Liver (tissue), 8 donors: ENCODE measurements at regions not wholly inside any gene's neighbourhood (a gene's known extent, or its start where the extent isn't known, plus 50 kb on each side); places are given as distances from the start of the nearest gene placed in this dataset.

Experiments used
- DNase-seq: peaks from one replicate; pipeline ENCODE4 v3.0.0-alpha.2; 2017; ENCODE audit warnings: low spot score
- H3K27ac ChIP-seq, 2 donors: one replicate each; pipeline ENCODE4 v1.7.0; 2013; ENCODE audit warnings: inconsistent platforms in 2 of 2, low read length in 2 of 2, control low read depth in 1 of 2, low read depth in 1 of 2, mild to moderate bottlenecking in 1 of 2
- H3K27me3 ChIP-seq, 4 donors: one replicate each; pipeline versions ENCODE4 v1.6.1 to v1.7.0; 2013; ENCODE audit warnings: low read length in 3 of 4, inconsistent platforms in 1 of 4, mild to moderate bottlenecking in 1 of 4, moderate library complexity in 1 of 4; ENCODE audit not compliant: control insufficient read depth in 4 of 4, insufficient read depth in 4 of 4
- H3K36me3 ChIP-seq, 4 donors: one replicate each; pipeline versions ENCODE4 v1.6.1 to v1.7.0; 2013; ENCODE audit warnings: low read length in 3 of 4, mild to moderate bottlenecking in 3 of 4, low read depth in 1 of 4, moderate library complexity in 1 of 4; ENCODE audit not compliant: control insufficient read depth in 4 of 4, insufficient read depth in 3 of 4
- H3K4me1 ChIP-seq, 4 donors: one replicate each; pipeline versions ENCODE4 v1.6.1 to v1.7.0; 2013; ENCODE audit warnings: low read length in 3 of 4, mild to moderate bottlenecking in 3 of 4, moderate library complexity in 1 of 4; ENCODE audit not compliant: control insufficient read depth in 4 of 4, insufficient read depth in 4 of 4
- H3K4me3 ChIP-seq, 3 donors: one replicate each; pipeline versions ENCODE4 v1.6.1 to v1.7.0; 2013; ENCODE audit warnings: low read length in 3 of 3, control low read depth in 1 of 3, low read depth in 1 of 3, mild to moderate bottlenecking in 1 of 3
- H3K9ac ChIP-seq, 2 donors: one replicate each; pipeline ENCODE4 v1.7.0; 2013; ENCODE audit warnings: low read length in 2 of 2, mild to moderate bottlenecking in 2 of 2, moderate library complexity in 2 of 2, control low read depth in 1 of 2, low read depth in 1 of 2
- H3K9me3 ChIP-seq, 4 donors: one replicate each; pipeline versions ENCODE4 v1.6.1 to v1.7.0; 2013; ENCODE audit warnings: low read length in 3 of 4; ENCODE audit not compliant: control insufficient read depth in 4 of 4
- ATF3 ChIP-seq: IDR thresholded peaks from 2 replicates; pipeline ENCODE4 v1.6.1; 2016; ENCODE audit warnings: antibody characterized with exemption
- CTCF ChIP-seq: fragments of 150-350 bp; IDR thresholded peaks from 2 replicates; pipeline ENCODE4 v1.5.1; 2017; ENCODE audit warnings: improper control_type of control experiment, low read depth, low read length; ENCODE audit not compliant: missing input control
- EGR1 ChIP-seq, 2 donors: IDR thresholded peaks; 2 replicates each; pipeline ENCODE4 v1.6.1; 2016 to 2018; ENCODE audit warnings: antibody characterized with exemption in 2 of 2, low read depth in 2 of 2
- FOXA1 ChIP-seq: IDR thresholded peaks from 2 replicates; pipeline ENCODE4 v1.6.1; 2016; ENCODE audit warnings: antibody characterized with exemption
- FOXA2 ChIP-seq: IDR thresholded peaks from 2 replicates; pipeline ENCODE4 v1.6.1; 2016; ENCODE audit warnings: antibody characterized with exemption
- GABPA ChIP-seq, 2 donors: IDR thresholded peaks in 1 of 2; conservative IDR thresholded peaks in 1 of 2; 2 replicates each; pipeline ENCODE4 v1.6.1; 2016; ENCODE audit warnings: antibody characterized with exemption in 2 of 2, mild to moderate bottlenecking in 1 of 2, moderate library complexity in 1 of 2
- HNF4A ChIP-seq, 2 donors: conservative IDR thresholded peaks; 2 replicates each; pipeline ENCODE4 v1.6.1; 2016; ENCODE audit warnings: antibody characterized with exemption in 2 of 2, mild to moderate bottlenecking in 2 of 2
- NR2F2 ChIP-seq: IDR thresholded peaks from 2 replicates; pipeline ENCODE4 v1.6.1; 2016; ENCODE audit warnings: antibody characterized with exemption
- RXRA ChIP-seq, 2 donors: IDR thresholded peaks; 2 replicates each; pipeline ENCODE4 v1.6.1; 2017 to 2018; ENCODE audit warnings: antibody characterized with exemption in 2 of 2, mild to moderate bottlenecking in 1 of 2
- SP1 ChIP-seq: IDR thresholded peaks from 2 replicates; pipeline ENCODE4 v1.6.1; 2018; ENCODE audit warnings: antibody characterized with exemption, mild to moderate bottlenecking
- TAF1 ChIP-seq: conservative IDR thresholded peaks from 2 replicates; pipeline ENCODE4 v1.6.1; 2016; ENCODE audit warnings: antibody characterized with exemption, mild to moderate bottlenecking
- YY1 ChIP-seq: IDR thresholded peaks from 2 replicates; pipeline ENCODE4 v1.6.1; 2016; ENCODE audit warnings: antibody characterized with exemption, mild to moderate bottlenecking
- ZBTB33 ChIP-seq: IDR thresholded peaks from 2 replicates; pipeline ENCODE4 v1.6.1; 2016; ENCODE audit warnings: antibody characterized with exemption
- WGBS: extraction: QIAGEN DNeasy Blood & Tissue Kit; methylation state at CpG from one replicate; pipeline ENCODE4 v1.1.7; 2013; 5-methylcytosine and 5-hydroxymethylcytosine counted together
- TF ChIP-seq, protein P1 (sequence below): IDR thresholded peaks from 2 replicates; pipeline ENCODE4 v1.6.1; 2016; ENCODE audit warnings: antibody characterized with exemption, mild to moderate bottlenecking
- donor health status: healthy.
- donor health status: healthy.
- donor health status: healthy.
- donor health status: healthy.
- donor health status: healthy.

DNA sequence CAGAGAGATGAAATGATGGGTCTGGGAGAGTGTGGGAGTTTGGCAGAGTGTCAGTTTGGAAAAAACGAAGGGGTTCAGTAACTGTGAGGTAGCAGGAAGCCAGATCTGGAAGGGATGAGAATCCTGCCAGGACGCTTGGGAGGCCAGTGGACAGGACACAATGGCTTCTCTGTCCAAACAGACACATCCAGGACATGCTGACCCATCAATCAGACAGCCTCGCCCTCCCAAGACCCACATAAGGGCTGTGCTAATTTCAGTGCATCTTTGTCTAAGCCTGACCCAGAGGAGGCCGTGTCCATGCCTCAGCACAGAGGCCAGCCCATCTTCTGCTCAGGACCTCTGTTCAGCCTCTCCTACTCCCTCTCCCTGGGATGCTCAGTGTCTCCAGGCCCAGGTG, 576.5 kb upstream of the B3GAT1 start:
- 74% methylated on average over 4 of the region's 4 CpGs for WGBS
- H3K4me3 ChIP-seq: no peak overlapping the region

DNA sequence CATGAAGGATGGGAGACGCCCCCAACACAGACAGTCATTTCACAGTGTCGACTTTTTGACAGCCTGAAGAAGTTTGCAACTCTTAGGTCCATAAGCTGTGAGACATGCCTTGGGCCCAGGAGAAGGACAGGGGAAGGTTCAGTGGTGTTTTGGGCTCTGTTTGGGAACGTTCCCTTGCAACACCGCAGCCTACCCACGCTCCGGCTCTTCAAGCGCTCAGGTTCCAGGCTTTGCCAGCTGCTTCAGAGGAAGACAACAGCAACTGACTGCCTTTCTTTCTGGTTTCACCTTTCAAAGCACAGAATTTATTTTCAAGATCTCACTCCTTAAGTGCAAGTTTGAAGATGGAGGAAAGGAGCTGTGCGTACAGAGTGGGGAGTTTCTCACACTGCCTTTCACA, 575.8 kb upstream of the B3GAT1 start:
- 84% methylated on average over 8 of the region's 8 CpGs for WGBS
- no peak overlapping the region for H3K4me3 ChIP-seq
- H3K9me3 ChIP-seq: no peaks in the 10 kb centered on the region
- peaks cover 0 to 3% (median 0%) of the 10 kb centered on the region in 4 donors for H3K27me3 ChIP-seq
- no peaks in the 10 kb centered on the region for H3K4me1 ChIP-seq
- no peak overlapping the region for H3K27ac ChIP-seq
- no peaks in the 10 kb centered on the region for H3K36me3 ChIP-seq
- no peak overlapping the region for H3K9ac ChIP-seq
- DNase-seq: no peak
- TF ChIP-seq HNF4A (conservative IDR thresholded peaks at IDR 0.05) (no peak), GABPA (IDR thresholded peaks at IDR 0.05 in 1 of 2, conservative IDR thresholded peaks at IDR 0.05 in 1 of 2) (no peak), NR2F2 (no peak), YY1 (no peak), FOXA1 (no peak), SP1 (no peak), ATF3 (no peak), EGR1 (IDR thresholded peaks at IDR 0.05; ENCODE audit: low read depth in 2 of 2) (no peak)
- TF ChIP-seq, protein P1, sequence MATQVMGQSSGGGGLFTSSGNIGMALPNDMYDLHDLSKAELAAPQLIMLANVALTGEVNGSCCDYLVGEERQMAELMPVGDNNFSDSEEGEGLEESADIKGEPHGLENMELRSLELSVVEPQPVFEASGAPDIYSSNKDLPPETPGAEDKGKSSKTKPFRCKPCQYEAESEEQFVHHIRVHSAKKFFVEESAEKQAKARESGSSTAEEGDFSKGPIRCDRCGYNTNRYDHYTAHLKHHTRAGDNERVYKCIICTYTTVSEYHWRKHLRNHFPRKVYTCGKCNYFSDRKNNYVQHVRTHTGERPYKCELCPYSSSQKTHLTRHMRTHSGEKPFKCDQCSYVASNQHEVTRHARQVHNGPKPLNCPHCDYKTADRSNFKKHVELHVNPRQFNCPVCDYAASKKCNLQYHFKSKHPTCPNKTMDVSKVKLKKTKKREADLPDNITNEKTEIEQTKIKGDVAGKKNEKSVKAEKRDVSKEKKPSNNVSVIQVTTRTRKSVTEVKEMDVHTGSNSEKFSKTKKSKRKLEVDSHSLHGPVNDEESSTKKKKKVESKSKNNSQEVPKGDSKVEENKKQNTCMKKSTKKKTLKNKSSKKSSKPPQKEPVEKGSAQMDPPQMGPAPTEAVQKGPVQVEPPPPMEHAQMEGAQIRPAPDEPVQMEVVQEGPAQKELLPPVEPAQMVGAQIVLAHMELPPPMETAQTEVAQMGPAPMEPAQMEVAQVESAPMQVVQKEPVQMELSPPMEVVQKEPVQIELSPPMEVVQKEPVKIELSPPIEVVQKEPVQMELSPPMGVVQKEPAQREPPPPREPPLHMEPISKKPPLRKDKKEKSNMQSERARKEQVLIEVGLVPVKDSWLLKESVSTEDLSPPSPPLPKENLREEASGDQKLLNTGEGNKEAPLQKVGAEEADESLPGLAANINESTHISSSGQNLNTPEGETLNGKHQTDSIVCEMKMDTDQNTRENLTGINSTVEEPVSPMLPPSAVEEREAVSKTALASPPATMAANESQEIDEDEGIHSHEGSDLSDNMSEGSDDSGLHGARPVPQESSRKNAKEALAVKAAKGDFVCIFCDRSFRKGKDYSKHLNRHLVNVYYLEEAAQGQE: no peak

More for the DNA sequence above, 576.5 kb upstream of the B3GAT1 start:
- no peak overlapping the region for H3K27ac ChIP-seq
- DNase-seq: no peak
- H3K4me1 ChIP-seq: no peaks in the 10 kb centered on the region
- H3K27me3 ChIP-seq: peaks cover 0 to 3% (median under 1%) of the 10 kb centered on the region in 4 donors
- no peak for TF ChIP-seq GABPA (IDR thresholded peaks at IDR 0.05 in 1 of 2, conservative IDR thresholded peaks at IDR 0.05 in 1 of 2)
- TF ChIP-seq NR2F2: no peak
- TF ChIP-seq ZBTB33: no peak
- TF ChIP-seq, protein P1: no peak
- TF ChIP-seq SP1: no peak
- no peak for TF ChIP-seq TAF1
- TF ChIP-seq HNF4A (conservative IDR thresholded peaks at IDR 0.05): no peak
- no peak for TF ChIP-seq FOXA2
- no peak for TF ChIP-seq RXRA (IDR thresholded peaks at IDR 0.05)
- no peak for TF ChIP-seq YY1
- TF ChIP-seq CTCF: no peak
- TF ChIP-seq FOXA1: no peak
- H3K9ac ChIP-seq: no peak overlapping the region
- H3K9me3 ChIP-seq: no peaks in the 10 kb centered on the region
- no peaks in the 10 kb centered on the region for H3K36me3 ChIP-seq
